ENCODE measurements at regions not wholly inside any gene's neighbourhood (a gene's known extent, or its start where the extent isn't known, plus 50 kb on each side); places are given as distances from the start of the nearest gene placed in this dataset.

GRCh38 chr21:28310711-28311110 is 682.0 kb downstream of the LTN1 start:
- TF ChIP-seq YY1 (IDR thresholded peaks at IDR 0.05; ENCODE audit: low read depth) (no peak), REST (IDR thresholded peaks at IDR 0.05; ENCODE audit: low read depth) (no peak), CEBPB (IDR thresholded peaks at IDR 0.05) (no peak)

Measured in Ishikawa (cell line).